ENCODE measurements at regions not wholly inside any gene's neighbourhood (a gene's known extent, or its start where the extent isn't known, plus 50 kb on each side); places are given as distances from the start of the nearest gene placed in this dataset.

GRCh38 chr10:76727038-76727437, 910.6 kb downstream of the KCNMA1 start:
- TF ChIP-seq, protein P1, sequence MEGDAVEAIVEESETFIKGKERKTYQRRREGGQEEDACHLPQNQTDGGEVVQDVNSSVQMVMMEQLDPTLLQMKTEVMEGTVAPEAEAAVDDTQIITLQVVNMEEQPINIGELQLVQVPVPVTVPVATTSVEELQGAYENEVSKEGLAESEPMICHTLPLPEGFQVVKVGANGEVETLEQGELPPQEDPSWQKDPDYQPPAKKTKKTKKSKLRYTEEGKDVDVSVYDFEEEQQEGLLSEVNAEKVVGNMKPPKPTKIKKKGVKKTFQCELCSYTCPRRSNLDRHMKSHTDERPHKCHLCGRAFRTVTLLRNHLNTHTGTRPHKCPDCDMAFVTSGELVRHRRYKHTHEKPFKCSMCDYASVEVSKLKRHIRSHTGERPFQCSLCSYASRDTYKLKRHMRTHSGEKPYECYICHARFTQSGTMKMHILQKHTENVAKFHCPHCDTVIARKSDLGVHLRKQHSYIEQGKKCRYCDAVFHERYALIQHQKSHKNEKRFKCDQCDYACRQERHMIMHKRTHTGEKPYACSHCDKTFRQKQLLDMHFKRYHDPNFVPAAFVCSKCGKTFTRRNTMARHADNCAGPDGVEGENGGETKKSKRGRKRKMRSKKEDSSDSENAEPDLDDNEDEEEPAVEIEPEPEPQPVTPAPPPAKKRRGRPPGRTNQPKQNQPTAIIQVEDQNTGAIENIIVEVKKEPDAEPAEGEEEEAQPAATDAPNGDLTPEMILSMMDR (conservative IDR thresholded peaks at IDR 0.05; ENCODE audit: low read length) = no peak
- TF ChIP-seq EZH2phosphoT487 (IDR thresholded peaks at IDR 0.05; ENCODE audit: borderline replicate concordance, low read depth, low read length) = no peak
